Gastroesophageal sphincter (tissue), 4 donors: ENCODE measurements at regions not wholly inside any gene's neighbourhood (a gene's known extent, or its start where the extent isn't known, plus 50 kb on each side); places are given as distances from the start of the nearest gene placed in this dataset.

Source experiments
- ATAC-seq: fragments of 150-250 bp; one replicate; pipeline ENCODE4 v1.9.1; 2016; ENCODE audit warnings: mild to moderate bottlenecking, moderate library complexity
- H3K27ac ChIP-seq, 4 donors: fragments of 200-600 bp; sonication (generic) in 3 of 4; 1 replicate in 3 of 4; 2 replicates in 1 of 4; pipeline ENCODE4 v1.5.1; 2016 to 2019
- H3K27me3 ChIP-seq: fragments of 200-600 bp; sonication (generic); one replicate; pipeline ENCODE4 v1.5.1; 2019
- H3K36me3 ChIP-seq, 2 donors: fragments of 200-600 bp; sonication (generic); one replicate each; pipeline ENCODE4 v1.5.1; 2019; ENCODE audit warnings: control low read depth in 1 of 2
- H3K4me1 ChIP-seq, 3 donors: fragments of 200-600 bp; sonication (generic); 1 replicate in 2 of 3; 2 replicates in 1 of 3; pipeline ENCODE4 v1.5.1; 2016 to 2019; ENCODE audit warnings: control low read depth in 2 of 3
- H3K4me3 ChIP-seq, 2 donors: fragments of 200-600 bp; sonication (generic); one replicate each; pipeline ENCODE4 v1.5.1; 2019; ENCODE audit warnings: mild to moderate bottlenecking in 1 of 2, moderate library complexity in 1 of 2
- H3K9me3 ChIP-seq, 3 donors: fragments of 200-600 bp; sonication (generic); one replicate each; pipeline ENCODE4 v1.5.1; 2017 to 2019; ENCODE audit warnings: control low read depth in 2 of 3
- EP300 ChIP-seq: sonication (generic); formaldehyde crosslinking; IDR thresholded peaks from one replicate; pipeline ENCODE4 v1.6.1; 2017; ENCODE audit warnings: antibody characterized with exemption, mild to moderate bottlenecking
- POLR2A ChIP-seq, 2 donors: fragments of 450-650 bp; IDR thresholded peaks; one replicate each; pipeline ENCODE4 v1.6.1; 2017; ENCODE audit warnings: antibody characterized with exemption in 2 of 2, mild to moderate bottlenecking in 2 of 2, moderate library complexity in 1 of 2
- POLR2AphosphoS5 ChIP-seq: sonication (generic); formaldehyde crosslinking; IDR thresholded peaks from one replicate; pipeline ENCODE4 v1.6.1; 2017; ENCODE audit warnings: antibody characterized with exemption
- WGBS, 2 donors: methylation state at CpG; one replicate each; pipeline ENCODE4 v1.1.5; 2018; ENCODE audit warnings: low coverage in 1 of 2; 5-methylcytosine and 5-hydroxymethylcytosine counted together
- TF ChIP-seq, protein P1 (sequence below), 4 experiments: fragments of 200-600 bp in 2 of 4; fragments of 450-650 bp in 2 of 4; sonication (generic) in 1 of 4; IDR thresholded peaks; one replicate each; pipeline ENCODE4 v1.5.1; 2017 to 2019; ENCODE audit warnings: antibody characterized with exemption in 4 of 4, mild to moderate bottlenecking in 2 of 4, moderate library complexity in 2 of 4

DNA sequence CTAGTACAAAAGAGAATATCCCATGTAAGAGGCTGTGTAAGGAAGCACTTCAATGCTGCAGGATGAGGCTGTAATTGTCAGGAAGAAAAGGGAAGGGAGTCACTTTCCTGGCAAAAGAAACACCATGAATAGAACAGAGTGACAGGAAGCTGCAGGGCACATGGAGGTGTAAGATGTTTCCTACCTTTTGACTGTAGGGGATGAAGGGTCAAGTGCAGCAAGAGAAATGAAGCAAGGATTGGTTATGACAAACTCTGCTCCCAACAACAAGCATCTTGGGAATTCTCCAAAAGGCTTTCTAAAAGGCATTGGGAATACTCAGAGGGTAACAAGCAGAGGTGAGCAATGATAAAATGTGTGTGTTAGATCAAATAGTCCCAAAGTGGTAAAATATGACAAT is 74.3 kb upstream of the NPY2R start:
- TF ChIP-seq POLR2AphosphoS5 (no peak), EP300 (no peak), POLR2A (IDR thresholded peaks at IDR 0.05) (no peak)
- TF ChIP-seq, protein P1, sequence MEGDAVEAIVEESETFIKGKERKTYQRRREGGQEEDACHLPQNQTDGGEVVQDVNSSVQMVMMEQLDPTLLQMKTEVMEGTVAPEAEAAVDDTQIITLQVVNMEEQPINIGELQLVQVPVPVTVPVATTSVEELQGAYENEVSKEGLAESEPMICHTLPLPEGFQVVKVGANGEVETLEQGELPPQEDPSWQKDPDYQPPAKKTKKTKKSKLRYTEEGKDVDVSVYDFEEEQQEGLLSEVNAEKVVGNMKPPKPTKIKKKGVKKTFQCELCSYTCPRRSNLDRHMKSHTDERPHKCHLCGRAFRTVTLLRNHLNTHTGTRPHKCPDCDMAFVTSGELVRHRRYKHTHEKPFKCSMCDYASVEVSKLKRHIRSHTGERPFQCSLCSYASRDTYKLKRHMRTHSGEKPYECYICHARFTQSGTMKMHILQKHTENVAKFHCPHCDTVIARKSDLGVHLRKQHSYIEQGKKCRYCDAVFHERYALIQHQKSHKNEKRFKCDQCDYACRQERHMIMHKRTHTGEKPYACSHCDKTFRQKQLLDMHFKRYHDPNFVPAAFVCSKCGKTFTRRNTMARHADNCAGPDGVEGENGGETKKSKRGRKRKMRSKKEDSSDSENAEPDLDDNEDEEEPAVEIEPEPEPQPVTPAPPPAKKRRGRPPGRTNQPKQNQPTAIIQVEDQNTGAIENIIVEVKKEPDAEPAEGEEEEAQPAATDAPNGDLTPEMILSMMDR (IDR thresholded peaks at IDR 0.05), result no peak
- ATAC-seq, result no peak
- Histone ChIP-seq H3K27me3 (no peaks in the 10 kb centered on the region), H3K9me3 (no peaks in the 10 kb centered on the region), H3K36me3 (no peaks in the 10 kb centered on the region), H3K27ac (no peak overlapping the region), H3K4me1 (no peaks in the 10 kb centered on the region), H3K4me3 (no peak overlapping the region)

DNA sequence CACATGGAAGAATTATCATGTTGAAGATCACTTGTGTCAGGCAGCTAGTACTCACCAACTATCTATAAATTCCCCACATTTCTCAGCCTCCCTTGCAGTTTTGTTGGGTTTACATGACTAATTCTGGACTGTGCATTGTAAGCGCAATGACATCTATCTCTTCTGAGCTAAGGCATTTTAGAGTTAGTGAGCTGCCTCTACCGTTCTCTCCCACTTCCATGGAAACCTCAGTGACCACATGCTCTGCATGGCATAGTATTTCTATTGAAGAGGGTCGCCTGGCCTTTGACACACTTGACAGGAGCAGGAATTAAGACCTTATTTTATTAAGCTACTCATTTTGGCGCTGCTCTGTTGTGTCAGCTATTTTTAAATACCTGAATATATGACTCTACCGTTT is 67.5 kb upstream of the NPY2R start:
- no peaks in the 10 kb centered on the region for H3K27me3 ChIP-seq
- H3K4me1 ChIP-seq, result no peaks in the 10 kb centered on the region
- no peaks in the 10 kb centered on the region for H3K9me3 ChIP-seq
- 85 to 92% methylated on average over 5 of the region's 5 CpGs for WGBS, 2 donors
- TF ChIP-seq POLR2A (IDR thresholded peaks at IDR 0.05), result no peak
- TF ChIP-seq, protein P1 (IDR thresholded peaks at IDR 0.05), result no peak
- no peak for TF ChIP-seq EP300
- no peak for TF ChIP-seq POLR2AphosphoS5
- no peak overlapping the region for H3K4me3 ChIP-seq
- ATAC-seq, result no peak
- no peaks in the 10 kb centered on the region for H3K36me3 ChIP-seq
- no peak overlapping the region for H3K27ac ChIP-seq

DNA sequence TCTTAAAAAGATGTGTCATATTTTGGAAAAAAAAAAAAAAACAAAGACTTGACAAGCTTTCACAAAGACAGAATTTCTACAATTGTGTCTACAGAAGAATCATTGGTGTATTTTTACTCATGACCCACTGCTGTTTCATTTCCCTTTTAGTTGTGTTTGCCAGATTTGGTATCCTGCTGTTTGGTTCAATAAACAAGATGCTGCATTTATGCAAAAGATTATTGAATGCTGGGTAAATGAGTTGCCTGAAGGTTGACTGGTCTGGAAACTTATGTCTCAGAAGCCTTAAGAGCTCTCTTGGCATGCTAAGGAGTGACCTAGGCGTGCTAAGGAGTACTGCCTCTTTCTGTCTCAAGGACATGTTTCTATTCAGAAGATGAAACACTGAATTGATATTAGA is 64.9 kb upstream of the NPY2R start:
- WGBS, 2 donors, result 81 to 92% methylated on average over 1 of the region's 1 CpG
- no peak overlapping the region for H3K4me3 ChIP-seq
- no peaks in the 10 kb centered on the region for H3K36me3 ChIP-seq
- no peak overlapping the region for H3K27ac ChIP-seq
- no peak for TF ChIP-seq POLR2AphosphoS5
- H3K27me3 ChIP-seq, result no peaks in the 10 kb centered on the region
- no peaks in the 10 kb centered on the region for H3K9me3 ChIP-seq
- H3K4me1 ChIP-seq, result no peaks in the 10 kb centered on the region
- no peak for ATAC-seq
